T-helper 2 cell (primary cell): ENCODE measurements at regions not wholly inside any gene's neighbourhood (a gene's known extent, or its start where the extent isn't known, plus 50 kb on each side); places are given as distances from the start of the nearest gene placed in this dataset.

Experiments
- DNase-seq, 5 experiments: peaks; one replicate each; pipeline versions ENCODE4 v3.0.0 to v3.0.0-alpha.2; 2012 to 2022

DNA sequence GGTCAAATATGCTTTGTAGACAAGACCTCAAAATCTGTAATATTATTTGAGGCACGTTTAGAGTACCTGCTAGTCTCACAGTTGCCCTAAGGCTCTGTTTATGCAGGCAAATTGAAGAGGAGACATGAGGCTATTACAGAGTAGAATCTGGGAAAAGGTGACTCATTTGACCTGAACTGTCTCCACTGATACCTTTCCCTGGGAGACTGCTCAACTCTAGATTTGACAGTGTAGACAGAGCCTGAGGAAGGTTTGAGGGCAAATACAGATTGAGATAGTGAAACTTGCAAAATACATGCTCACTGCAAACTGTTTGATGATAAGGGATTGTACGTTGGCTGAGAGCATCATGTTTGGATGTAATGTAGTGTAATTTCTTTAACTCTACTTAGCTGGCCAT is 1266.6 kb upstream of the CDH8 start:
- no peak for DNase-seq

DNA sequence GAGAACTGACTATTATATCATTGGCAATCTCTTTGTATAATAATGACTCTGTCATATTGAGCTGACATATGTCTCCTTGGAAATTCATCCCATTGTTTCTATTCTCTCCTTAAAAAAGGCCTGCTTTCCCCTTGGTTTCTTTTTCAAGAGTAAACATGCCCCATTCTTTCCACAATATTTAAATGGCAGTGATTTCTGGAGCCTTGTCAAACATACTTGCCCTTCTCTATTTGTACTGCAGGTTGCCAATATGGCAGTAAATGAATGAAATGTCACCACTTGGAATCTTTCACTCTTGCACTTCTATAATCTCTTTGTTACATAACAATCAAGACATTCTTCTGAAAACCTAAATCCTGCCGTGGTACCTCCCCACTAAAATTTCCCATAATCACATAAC is 1265.1 kb upstream of the CDH8 start:
- no peak for DNase-seq

GRCh38 chr16:63298993-63299392 is 1262.8 kb upstream of the CDH8 start:
- DNase-seq: no peak

GRCh38 chr16:63292036-63292435 is 1255.8 kb upstream of the CDH8 start:
- no peak for DNase-seq

GRCh38 chr16:63289834-63290460 is 1253.7 kb upstream of the CDH8 start:
- peak in 1 of 5 experiments; percentile 16 for DNase-seq

GRCh38 chr16:63287401-63287800 is 1251.2 kb upstream of the CDH8 start:
- no peak for DNase-seq

DNA sequence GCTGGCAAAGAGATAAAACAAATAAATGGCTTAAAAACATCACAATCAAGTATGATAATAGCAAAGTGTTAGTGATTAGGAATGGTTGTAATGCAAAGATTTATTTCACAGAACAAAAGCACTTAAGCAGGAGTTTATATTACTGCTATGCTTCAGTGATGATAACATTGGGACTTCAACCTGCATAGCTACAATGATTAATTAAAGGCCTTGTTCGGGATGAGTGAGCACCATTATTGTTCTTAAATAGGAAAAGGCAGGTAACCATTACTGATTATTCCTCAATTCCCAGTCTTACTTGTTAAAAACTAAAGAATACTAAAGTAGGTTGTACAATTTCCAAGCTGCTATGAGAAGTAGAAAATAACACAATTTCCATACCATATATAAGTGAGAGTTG is 1247.5 kb upstream of the CDH8 start:
- no peak for DNase-seq

DNA sequence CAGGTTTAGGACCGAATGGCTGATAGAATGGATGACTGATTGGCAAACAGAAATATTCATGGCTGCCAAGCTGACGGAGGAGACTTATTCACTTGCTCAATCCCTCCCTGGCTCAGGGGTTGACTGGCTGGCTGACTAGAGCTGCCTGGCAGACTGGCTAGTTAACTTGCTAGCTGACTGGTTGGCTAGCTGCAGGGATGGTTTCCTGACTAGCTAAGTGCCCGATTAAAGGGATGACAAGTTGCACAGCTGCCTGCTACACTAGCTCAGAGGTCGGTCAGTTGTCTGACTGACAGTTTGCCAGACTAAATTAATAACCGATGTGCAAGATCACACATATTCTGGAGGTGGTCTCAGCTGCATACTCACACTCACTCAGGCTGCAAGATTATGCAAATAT is 1208.4 kb upstream of the CDH8 start:
- no peak for DNase-seq

GRCh38 chr16:63241497-63242028 is 1205.3 kb upstream of the CDH8 start:
- no peak for DNase-seq

GRCh38 chr16:63239065-63239570 is 1202.9 kb upstream of the CDH8 start:
- DNase-seq: no peak

DNA sequence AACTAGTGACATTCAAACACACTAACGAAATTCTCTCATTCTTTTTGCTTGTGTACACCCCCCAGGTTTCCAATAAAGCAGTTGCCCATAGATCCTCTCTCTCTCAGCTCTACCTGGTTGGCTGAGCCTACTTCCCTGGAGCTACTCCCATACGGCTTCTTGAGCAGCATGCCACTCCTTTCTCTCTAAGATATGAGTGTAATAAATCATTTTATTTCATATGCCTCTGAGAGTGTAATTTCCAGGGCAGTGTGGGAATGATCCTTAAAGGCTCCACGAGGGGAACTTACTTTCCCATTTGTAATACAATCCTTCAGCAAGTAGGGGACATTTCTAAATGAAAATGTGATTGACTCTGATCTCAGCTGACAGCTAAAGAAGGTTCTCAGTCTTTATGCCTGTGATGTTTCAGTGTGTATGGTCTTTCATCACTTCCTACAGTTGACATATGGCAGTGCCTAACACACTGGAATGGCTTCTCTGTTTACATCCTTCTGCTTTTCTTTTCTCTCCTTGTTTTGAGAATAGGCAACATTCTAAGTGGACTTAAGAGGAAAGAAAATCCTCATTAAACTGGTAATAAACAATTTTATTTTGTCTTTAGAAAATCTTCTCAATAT is 1194.3 kb upstream of the CDH8 start:
- no peak for DNase-seq

- no peak for DNase-seq
These were observed 1192.0 kb upstream of the CDH8 start for GRCh38 chr16:63228259-63228658.

- DNase-seq: no peak
These were observed 1187.6 kb upstream of the CDH8 start for GRCh38 chr16:63223851-63224250.

DNA sequence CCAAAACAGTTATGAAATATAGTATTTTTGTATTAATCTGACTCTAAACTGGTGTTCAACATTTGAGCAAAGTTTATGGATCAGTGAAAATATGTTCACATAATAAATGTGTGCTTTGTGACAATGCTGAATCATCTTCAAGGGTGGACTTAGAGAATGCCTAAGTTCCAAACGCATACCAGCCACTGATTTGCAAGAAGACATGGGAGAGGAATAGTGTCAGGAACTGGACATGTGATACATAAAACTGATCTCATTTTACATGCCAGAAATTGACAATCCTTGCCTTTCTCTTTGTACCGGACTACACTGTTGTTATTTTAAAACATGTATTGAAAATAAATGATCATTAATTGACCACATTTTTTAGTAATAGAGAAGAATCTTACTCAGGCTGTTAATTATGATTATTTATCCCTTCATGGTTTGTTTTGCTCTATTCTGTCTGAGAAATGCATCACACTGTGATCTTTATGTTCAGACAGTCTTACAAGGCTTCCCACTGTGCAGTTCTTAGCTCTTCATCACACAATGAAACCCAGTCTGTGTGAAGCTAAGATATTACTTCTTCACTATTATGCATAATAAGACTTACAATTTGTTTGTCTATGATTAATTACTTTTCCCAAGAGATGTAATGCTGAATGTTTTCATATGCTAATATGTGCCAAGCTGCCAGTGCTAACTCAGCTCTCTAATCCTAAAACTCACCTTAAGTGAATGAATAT is 1180.6 kb upstream of the CDH8 start:
- no peak for DNase-seq

DNA sequence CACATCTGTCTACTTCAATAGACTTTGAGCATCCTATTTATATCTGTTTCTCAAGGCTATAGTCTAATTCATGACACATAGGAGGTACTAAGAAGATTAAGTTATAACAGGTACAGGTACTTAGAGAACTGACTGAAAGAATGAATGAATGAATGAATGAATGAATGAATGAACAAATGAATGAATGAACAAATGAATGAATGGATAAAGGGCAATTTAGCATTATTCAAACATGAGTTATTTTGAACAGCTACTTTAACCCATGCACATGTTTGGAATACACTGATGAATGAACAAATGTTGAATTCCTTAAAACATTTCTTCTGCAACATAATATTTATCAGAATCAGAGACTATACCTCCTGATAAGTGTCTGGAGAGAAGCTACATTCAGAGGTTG is 1165.6 kb upstream of the CDH8 start:
- DNase-seq: no peak

DNA sequence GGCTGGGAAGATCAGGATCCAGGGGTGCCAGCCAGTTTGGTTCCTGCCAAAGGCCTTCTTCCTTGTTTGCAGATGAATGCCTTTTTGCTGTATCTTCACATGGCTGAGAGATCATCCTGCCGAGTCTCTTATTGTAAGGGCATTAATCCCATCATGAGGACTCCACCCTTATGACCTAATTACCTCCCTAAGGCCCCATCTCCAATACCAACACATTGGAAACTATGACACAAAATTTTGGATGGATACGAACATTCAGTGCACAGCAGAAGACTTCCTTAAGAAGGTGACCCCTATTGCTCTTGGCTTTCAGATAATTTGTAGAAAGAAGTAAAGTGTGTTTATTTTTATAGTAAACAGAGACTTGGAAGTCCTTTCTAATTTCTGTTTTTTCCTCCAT is 1164.7 kb upstream of the CDH8 start:
- DNase-seq: no peak

- DNase-seq: no peak
These were observed 1159.1 kb upstream of the CDH8 start for GRCh38 chr16:63195336-63195735.

DNA sequence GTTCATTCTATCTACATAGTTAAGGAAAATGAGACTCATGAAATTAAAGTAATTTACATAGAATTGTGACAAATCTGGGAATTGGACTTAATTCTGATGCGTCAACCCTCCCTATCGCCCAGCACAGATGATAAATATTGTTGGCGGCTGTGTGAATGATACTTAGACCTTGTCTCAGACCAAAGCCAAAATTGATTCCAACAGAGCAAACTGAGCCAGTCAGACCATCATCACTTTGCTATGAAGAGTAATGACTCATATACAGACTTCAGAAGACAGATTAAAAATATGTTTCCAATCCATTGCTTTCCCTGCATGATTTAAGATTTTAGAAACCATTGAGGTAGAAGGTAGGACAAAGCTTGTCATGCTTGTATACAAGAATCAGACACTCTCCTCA is 1156.7 kb upstream of the CDH8 start:
- no peak for DNase-seq

GRCh38 chr16:63188086-63188771 is 1152.0 kb upstream of the CDH8 start:
- no peak for DNase-seq

GRCh38 chr16:63187638-63188037 is 1151.4 kb upstream of the CDH8 start:
- DNase-seq: no peak

- DNase-seq: no peak
These were observed 1149.1 kb upstream of the CDH8 start for GRCh38 chr16:63185235-63185780.

DNA sequence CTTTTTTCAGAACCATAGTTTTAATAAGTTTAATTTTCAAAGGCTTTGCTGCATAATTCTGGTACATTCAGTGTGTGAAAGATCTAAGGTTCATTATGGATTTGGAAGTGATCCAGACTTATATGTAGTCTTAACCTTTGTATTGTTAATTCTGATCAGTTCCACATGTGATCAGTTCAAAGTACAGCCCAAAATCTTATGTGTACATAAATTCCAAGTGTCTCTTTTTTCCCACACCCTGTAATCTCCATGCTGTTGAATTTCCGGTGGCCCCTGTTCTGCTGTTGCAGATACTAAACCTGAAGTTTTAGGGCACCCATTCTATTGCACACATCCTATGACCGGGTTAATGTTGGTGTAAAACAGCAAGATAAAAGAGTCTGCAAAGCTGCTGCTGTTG is 1147.5 kb upstream of the CDH8 start:
- no peak for DNase-seq

- DNase-seq: no peak
These were observed 1139.1 kb upstream of the CDH8 start for GRCh38 chr16:63175313-63175712.
